GM20000 (cell line): ENCODE measurements at regions not wholly inside any gene's neighbourhood (a gene's known extent, or its start where the extent isn't known, plus 50 kb on each side); places are given as distances from the start of the nearest gene placed in this dataset.

ENCODE experiments used
- DNase-seq: peaks from one replicate; pipeline ENCODE4 v3.0.0; 2012; ENCODE audit warnings: low spot score
- TF ChIP-seq, protein P1 (sequence below): IDR thresholded peaks from 2 replicates; pipeline ENCODE4 v1.5.1; 2012; ENCODE audit warnings: mild to moderate bottlenecking, control low read depth; ENCODE audit errors: extremely low read depth, missing control alignments

DNA sequence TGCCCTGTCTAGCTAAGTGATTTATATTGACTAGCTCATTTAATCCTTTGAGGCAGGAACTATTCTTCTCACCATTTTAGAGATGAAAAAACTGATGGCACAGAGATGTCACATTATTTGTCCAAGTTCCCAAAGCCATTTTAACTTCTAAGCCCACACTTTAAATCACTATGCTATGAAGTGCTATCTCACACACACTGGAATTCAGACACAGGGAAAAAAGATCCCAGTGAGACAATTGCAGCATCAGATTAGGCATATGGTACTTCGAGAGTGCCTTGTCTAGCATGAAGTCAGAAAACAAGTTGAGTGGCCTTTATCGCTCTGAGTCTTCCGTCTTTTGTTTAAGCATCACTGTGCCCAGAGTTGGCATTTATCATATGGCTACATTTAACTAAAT lies 54.1 kb upstream of the PDE7B start:
- TF ChIP-seq, protein P1, sequence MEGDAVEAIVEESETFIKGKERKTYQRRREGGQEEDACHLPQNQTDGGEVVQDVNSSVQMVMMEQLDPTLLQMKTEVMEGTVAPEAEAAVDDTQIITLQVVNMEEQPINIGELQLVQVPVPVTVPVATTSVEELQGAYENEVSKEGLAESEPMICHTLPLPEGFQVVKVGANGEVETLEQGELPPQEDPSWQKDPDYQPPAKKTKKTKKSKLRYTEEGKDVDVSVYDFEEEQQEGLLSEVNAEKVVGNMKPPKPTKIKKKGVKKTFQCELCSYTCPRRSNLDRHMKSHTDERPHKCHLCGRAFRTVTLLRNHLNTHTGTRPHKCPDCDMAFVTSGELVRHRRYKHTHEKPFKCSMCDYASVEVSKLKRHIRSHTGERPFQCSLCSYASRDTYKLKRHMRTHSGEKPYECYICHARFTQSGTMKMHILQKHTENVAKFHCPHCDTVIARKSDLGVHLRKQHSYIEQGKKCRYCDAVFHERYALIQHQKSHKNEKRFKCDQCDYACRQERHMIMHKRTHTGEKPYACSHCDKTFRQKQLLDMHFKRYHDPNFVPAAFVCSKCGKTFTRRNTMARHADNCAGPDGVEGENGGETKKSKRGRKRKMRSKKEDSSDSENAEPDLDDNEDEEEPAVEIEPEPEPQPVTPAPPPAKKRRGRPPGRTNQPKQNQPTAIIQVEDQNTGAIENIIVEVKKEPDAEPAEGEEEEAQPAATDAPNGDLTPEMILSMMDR = no peak
- DNase-seq = no peak

DNA sequence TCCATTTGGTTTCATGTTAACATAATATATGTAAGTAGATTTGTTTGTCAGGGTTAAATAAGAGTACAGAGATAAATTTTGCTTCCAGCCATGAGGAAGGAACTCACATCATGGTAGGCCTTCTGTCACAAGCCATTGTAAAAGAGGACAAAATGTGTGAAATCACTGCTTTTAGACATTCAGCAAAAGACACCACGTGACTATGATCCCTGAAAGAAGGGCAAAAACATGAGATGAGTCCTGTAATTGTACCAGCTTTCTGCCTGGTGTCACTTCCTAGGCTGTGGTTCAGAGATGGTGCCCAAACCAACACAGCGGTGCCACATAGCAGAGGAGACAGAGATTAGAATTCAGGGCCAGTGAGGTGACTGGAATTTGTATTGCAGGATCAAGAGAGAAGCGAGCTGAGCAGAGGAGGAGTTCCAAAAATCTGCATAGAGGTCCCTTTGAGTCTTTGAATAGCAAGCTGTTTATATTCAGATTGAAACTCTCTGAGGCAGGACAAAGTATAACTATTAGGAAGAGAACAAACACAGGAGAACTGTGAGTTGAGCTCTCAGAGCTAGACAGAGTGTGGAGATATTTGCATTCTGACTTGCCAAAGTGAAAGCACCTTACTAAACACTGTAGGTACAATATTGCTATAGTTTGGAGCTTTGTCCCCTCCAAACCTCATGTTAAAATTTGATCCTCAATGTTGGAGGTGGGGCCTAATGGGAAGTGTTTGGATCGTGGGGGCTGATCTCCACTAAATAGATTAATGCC lies 52.6 kb upstream of the PDE7B start:
- DNase-seq = no peak

More for the DNA sequence above, 52.6 kb upstream of the PDE7B start:
- TF ChIP-seq, protein P1 = no peak
